ENCODE measurements at regions not wholly inside any gene's neighbourhood (a gene's known extent, or its start where the extent isn't known, plus 50 kb on each side); places are given as distances from the start of the nearest gene placed in this dataset.
"Not testable (repeated sequence)": the region's sequence is repeated elsewhere in the genome, so short reads cannot be mapped to it uniquely, and the experiment has no call there.

DNA sequence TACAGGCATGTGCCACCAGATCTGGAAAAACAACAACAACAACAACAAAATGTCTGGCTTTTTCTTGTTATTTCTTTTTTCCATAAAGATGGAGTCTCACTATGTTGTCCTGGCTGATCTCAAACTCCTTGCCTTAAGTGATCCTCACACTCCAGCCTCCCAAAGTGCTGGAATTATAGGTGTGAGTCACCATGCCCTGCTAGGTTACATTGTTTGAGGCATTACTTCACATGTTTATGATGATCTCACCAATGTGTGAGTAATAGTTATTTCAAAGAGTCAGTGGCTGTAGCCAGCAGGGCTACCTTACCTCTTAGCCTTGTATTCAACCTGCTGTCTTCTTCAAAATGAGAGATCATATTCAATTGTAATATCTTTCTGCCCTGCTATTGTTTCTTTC, 445.7 kb downstream of the AMY1C start:
- no peak for DNase-seq (ENCODE audit: low read depth)
- TF ChIP-seq, protein P1, sequence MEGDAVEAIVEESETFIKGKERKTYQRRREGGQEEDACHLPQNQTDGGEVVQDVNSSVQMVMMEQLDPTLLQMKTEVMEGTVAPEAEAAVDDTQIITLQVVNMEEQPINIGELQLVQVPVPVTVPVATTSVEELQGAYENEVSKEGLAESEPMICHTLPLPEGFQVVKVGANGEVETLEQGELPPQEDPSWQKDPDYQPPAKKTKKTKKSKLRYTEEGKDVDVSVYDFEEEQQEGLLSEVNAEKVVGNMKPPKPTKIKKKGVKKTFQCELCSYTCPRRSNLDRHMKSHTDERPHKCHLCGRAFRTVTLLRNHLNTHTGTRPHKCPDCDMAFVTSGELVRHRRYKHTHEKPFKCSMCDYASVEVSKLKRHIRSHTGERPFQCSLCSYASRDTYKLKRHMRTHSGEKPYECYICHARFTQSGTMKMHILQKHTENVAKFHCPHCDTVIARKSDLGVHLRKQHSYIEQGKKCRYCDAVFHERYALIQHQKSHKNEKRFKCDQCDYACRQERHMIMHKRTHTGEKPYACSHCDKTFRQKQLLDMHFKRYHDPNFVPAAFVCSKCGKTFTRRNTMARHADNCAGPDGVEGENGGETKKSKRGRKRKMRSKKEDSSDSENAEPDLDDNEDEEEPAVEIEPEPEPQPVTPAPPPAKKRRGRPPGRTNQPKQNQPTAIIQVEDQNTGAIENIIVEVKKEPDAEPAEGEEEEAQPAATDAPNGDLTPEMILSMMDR (IDR thresholded peaks at IDR 0.05; ENCODE audit: insufficient read depth, low read length) = no peak
- no peak overlapping the region for H3K4me3 ChIP-seq (ENCODE audit: low read depth, low read length)

DNA sequence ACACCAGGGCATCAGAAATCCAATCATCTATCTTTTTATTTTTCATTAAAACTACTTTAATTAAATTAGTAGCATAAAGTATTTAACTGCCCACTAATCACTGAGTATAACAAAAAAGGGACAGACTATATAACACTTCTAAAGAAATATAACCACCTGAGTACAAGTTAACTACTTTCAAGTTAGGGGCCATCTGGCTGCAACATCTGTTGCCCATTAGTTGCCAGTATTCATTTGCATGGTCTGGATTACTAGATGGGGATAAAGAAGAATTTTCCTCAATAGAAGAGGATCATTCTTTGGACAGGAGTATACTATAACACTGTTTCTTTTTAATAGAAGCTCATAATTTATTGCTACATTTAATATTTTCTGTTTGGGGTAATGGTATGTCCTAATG, 446.4 kb downstream of the AMY1C start:
- no peak overlapping the region for H3K4me3 ChIP-seq (ENCODE audit: low read depth, low read length)
- DNase-seq (ENCODE audit: low read depth) = no peak
- TF ChIP-seq, protein P1 (IDR thresholded peaks at IDR 0.05; ENCODE audit: insufficient read depth, low read length) = no peak

DNA sequence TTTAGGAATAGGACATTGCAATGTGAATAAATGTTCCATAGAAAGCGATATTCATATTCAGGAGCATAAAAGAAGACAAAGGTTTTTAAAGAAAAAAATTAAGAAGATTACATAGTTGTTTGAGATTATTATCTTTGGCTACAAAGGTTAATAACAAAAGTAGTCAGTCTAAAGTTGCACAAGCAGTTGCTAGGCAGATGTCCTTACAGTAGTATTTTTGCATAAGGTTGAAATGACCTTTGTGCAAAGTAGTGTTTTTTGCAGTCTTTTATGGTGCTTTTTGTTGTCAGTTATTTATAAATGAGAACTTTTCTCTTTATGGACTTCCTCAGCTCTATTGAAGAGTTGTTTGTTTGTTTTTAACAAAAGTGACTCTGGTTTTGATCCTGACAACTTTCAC, 447.8 kb downstream of the AMY1C start:
- DNase-seq (ENCODE audit: low read depth) = no peak
- TF ChIP-seq, protein P1 (IDR thresholded peaks at IDR 0.05; ENCODE audit: insufficient read depth, low read length) = no peak
- H3K4me3 ChIP-seq (ENCODE audit: low read depth, low read length) = no peak overlapping the region

GRCh38 chr1:104212239-104212638, 462.5 kb downstream of the AMY1C start:
- DNase-seq (ENCODE audit: low read depth) = no peak
- TF ChIP-seq, protein P1 (IDR thresholded peaks at IDR 0.05; ENCODE audit: insufficient read depth, low read length) = no peak
- H3K4me3 ChIP-seq (ENCODE audit: low read depth, low read length) = no peak overlapping the region

- DNase-seq (ENCODE audit: low read depth); H3K4me3 ChIP-seq (ENCODE audit: low read depth, low read length): not testable (repeated sequence)
Measured at GRCh38 chr1:104217395-104217986, 467.8 kb downstream of the AMY1C start.

DNA sequence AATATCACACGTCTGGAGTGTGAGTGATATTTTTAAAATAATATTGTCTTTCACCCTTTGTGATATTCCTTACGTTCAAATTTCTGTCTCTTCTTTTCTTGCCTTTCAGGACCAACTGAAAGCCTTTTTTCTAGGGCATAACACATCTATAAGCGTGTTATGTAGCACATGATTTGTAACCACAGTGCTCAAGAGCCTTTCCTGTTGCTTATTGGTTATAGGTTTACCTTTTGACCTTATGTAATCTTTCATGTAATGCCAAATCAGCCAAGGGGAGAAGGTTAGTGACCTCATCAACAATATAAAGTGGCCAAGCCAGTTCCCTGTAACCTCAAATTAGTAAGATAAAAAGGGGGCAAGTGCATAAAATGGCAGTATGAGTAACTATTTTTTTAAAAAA, 480.2 kb downstream of the AMY1C start:
- TF ChIP-seq, protein P1 (IDR thresholded peaks at IDR 0.05; ENCODE audit: insufficient read depth, low read length) = no peak
- H3K4me3 ChIP-seq (ENCODE audit: low read depth, low read length) = no peak overlapping the region
- DNase-seq (ENCODE audit: low read depth) = no peak

DNA sequence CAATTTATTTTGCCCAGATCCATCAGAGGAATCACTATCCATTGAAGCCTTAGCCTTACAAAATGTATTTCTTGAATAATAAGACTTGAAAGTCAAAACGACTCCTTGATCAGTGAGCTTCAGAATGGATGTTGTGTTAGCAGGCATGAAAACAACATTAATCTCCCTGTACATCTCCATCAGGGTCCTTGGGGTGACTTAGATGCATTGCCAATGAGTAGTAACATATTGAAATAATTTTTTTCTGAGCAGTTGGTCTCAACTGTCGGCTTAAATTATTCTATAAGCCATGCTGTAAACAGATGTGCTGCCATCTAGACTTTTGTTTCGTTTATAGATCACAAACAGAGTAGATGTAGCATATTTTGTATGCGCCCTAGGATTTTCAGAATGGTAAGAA, 482.0 kb downstream of the AMY1C start:
- TF ChIP-seq, protein P1 (IDR thresholded peaks at IDR 0.05; ENCODE audit: insufficient read depth, low read length) = no peak
- no peak overlapping the region for H3K4me3 ChIP-seq (ENCODE audit: low read depth, low read length)
- DNase-seq (ENCODE audit: low read depth) = no peak

Data from fibroblast of the aortic adventitia (primary cell).